H9 (cell line): ENCODE measurements at regions not wholly inside any gene's neighbourhood (a gene's known extent, or its start where the extent isn't known, plus 50 kb on each side); places are given as distances from the start of the nearest gene placed in this dataset.

Experiments used
- DNase-seq: peaks from one replicate; pipeline ENCODE4 v3.0.0-alpha.2; 2017
- H2AFZ ChIP-seq: one replicate; pipeline ENCODE4 v1.6.1; 2013; ENCODE audit warnings: mild to moderate bottlenecking, low read length, control low read depth, moderate library complexity
- H2AK5ac ChIP-seq: 2 replicates; pipeline ENCODE4 v1.6.1; 2013; ENCODE audit warnings: low read length, control low read depth, mixed read lengths; ENCODE audit not compliant: insufficient read length
- H2BK120ac ChIP-seq: one replicate; pipeline ENCODE4 v1.6.1; 2013; ENCODE audit warnings: low read depth, mild to moderate bottlenecking, low read length, control low read depth, inconsistent platforms; ENCODE audit not compliant: poor library complexity, severe bottlenecking
- H2BK12ac ChIP-seq: 2 replicates; pipeline ENCODE4 v1.6.1; 2013; ENCODE audit warnings: low read length, control low read depth, mixed read lengths, low read depth; ENCODE audit not compliant: insufficient read length
- H2BK15ac ChIP-seq: 2 replicates; pipeline ENCODE4 v1.6.1; 2013; ENCODE audit warnings: low read depth, low read length, control low read depth
- H2BK20ac ChIP-seq: one replicate; pipeline ENCODE4 v1.6.1; 2013; ENCODE audit warnings: low read depth, mild to moderate bottlenecking, low read length, control low read depth, inconsistent platforms; ENCODE audit not compliant: poor library complexity, severe bottlenecking
- H2BK5ac ChIP-seq: 2 replicates; pipeline ENCODE4 v1.6.1; 2013; ENCODE audit warnings: low read length, control low read depth, mixed read lengths; ENCODE audit not compliant: insufficient read length
- H3K14ac ChIP-seq: 2 replicates; pipeline ENCODE4 v1.6.1; 2013; ENCODE audit warnings: low read length, control low read depth; ENCODE audit not compliant: insufficient read depth
- H3K18ac ChIP-seq: 2 replicates; pipeline ENCODE4 v1.6.1; 2013; ENCODE audit warnings: low read depth, mild to moderate bottlenecking, mixed read lengths, low read length, control low read depth; ENCODE audit not compliant: insufficient read length
- H3K23ac ChIP-seq: 2 replicates; pipeline ENCODE4 v1.6.1; 2013; ENCODE audit warnings: low read length, control low read depth, mixed read lengths, low read depth; ENCODE audit not compliant: insufficient read length
- H3K23me2 ChIP-seq: 2 replicates; pipeline ENCODE4 v1.6.1; 2013; ENCODE audit warnings: low read depth, mild to moderate bottlenecking, mixed read lengths, low read length, control low read depth; ENCODE audit not compliant: insufficient read length, poor library complexity, severe bottlenecking
- H3K27ac ChIP-seq: 2 replicates; pipeline ENCODE4 v1.5.1; 2013; ENCODE audit warnings: low read length, control low read depth, mixed read lengths, low read depth; ENCODE audit not compliant: insufficient read length
- H3K27me3 ChIP-seq: 2 replicates; pipeline ENCODE4 v1.6.1; 2013; ENCODE audit warnings: low read length, control low read depth, inconsistent platforms; ENCODE audit not compliant: insufficient read depth
- H3K4ac ChIP-seq: 2 replicates; pipeline ENCODE4 v1.6.1; 2013; ENCODE audit warnings: low read depth, mild to moderate bottlenecking, control low read depth, inconsistent platforms, low read length, moderate library complexity
- H3K4me1 ChIP-seq: 2 replicates; pipeline ENCODE4 v1.6.1; 2013; ENCODE audit warnings: low read length, control low read depth, inconsistent platforms; ENCODE audit not compliant: insufficient read depth
- H3K4me2 ChIP-seq: 2 replicates; pipeline ENCODE4 v1.6.1; 2013; ENCODE audit warnings: low read length, control low read depth, mixed read lengths; ENCODE audit not compliant: insufficient read length, insufficient read depth
- H3K56ac ChIP-seq: 2 replicates; pipeline ENCODE4 v1.6.1; 2013; ENCODE audit warnings: low read depth, mild to moderate bottlenecking, mixed read lengths, low read length, control low read depth; ENCODE audit not compliant: insufficient read length
- H3K79me1 ChIP-seq: 2 replicates; pipeline ENCODE4 v1.6.1; 2013; ENCODE audit warnings: low read depth, mild to moderate bottlenecking, moderate library complexity, low read length, control low read depth, inconsistent platforms; ENCODE audit not compliant: insufficient read depth, poor library complexity, severe bottlenecking
- H3K79me2 ChIP-seq: 2 replicates; pipeline ENCODE4 v1.6.1; 2013; ENCODE audit warnings: low read length, control low read depth, inconsistent platforms; ENCODE audit not compliant: insufficient read depth
- H3K9ac ChIP-seq: 2 replicates; pipeline ENCODE4 v1.6.1; 2013; ENCODE audit warnings: low read length, control low read depth, mixed read lengths; ENCODE audit not compliant: insufficient read length; ENCODE audit errors: extremely low read depth
- H3K9me3 ChIP-seq: one replicate; pipeline ENCODE4 v1.6.1; 2013; ENCODE audit warnings: low read depth, low read length, inconsistent platforms; ENCODE audit not compliant: control insufficient read depth
- H3T11ph ChIP-seq: one replicate; pipeline ENCODE4 v1.6.1; 2013; ENCODE audit warnings: mild to moderate bottlenecking, low read length, control low read depth, inconsistent platforms
- H4K20me1 ChIP-seq: one replicate; pipeline ENCODE4 v1.6.1; 2013; ENCODE audit not compliant: control insufficient read depth, insufficient read length, insufficient read depth
- H4K5ac ChIP-seq: 2 replicates; pipeline ENCODE4 v1.6.1; 2013; ENCODE audit warnings: low read depth, mild to moderate bottlenecking, mixed read lengths, low read length, control low read depth; ENCODE audit not compliant: insufficient read length
- H4K8ac ChIP-seq: replicated peaks from 2 replicates; pipeline ENCODE4 v1.6.1; 2013; ENCODE audit warnings: low read length, control low read depth, mixed read lengths, low read depth; ENCODE audit not compliant: insufficient read length
- H4K91ac ChIP-seq: 2 replicates; pipeline ENCODE4 v1.6.1; 2013; ENCODE audit warnings: low read depth, mild to moderate bottlenecking, moderate library complexity, mixed read lengths, low read length, control low read depth; ENCODE audit not compliant: insufficient read length
- H3K27ac Mint-ChIP-seq, 3 experiments: 2 replicates in 2 of 3; 3 replicates in 1 of 3; pipeline ENCODE4 v1.8.0; 2020 to 2021; ENCODE audit warnings: mixed read lengths in 3 of 3, mild to moderate bottlenecking in 1 of 3, moderate library complexity in 1 of 3
- H3K27me3 Mint-ChIP-seq: 2 replicates; pipeline ENCODE4 v1.8.0; 2021; ENCODE audit warnings: low read depth, mild to moderate bottlenecking, moderate library complexity, mixed read lengths
- H3K36me3 Mint-ChIP-seq, 3 experiments: 2 replicates in 2 of 3; 3 replicates in 1 of 3; pipeline ENCODE4 v1.8.0; 2020 to 2021; ENCODE audit warnings: low read depth in 3 of 3, mixed read lengths in 3 of 3; ENCODE audit not compliant: insufficient read depth in 1 of 3
- H3K4me1 Mint-ChIP-seq, 2 experiments: 2 replicates each; pipeline ENCODE4 v1.8.0; 2020; ENCODE audit warnings: mixed read lengths in 2 of 2
- H3K4me3 Mint-ChIP-seq, 2 experiments: 2 replicates in 1 of 2; 3 replicates in 1 of 2; pipeline ENCODE4 v1.8.0; 2020 to 2021; ENCODE audit warnings: mild to moderate bottlenecking in 2 of 2, mixed read lengths in 2 of 2, moderate library complexity in 1 of 2
- H3K9me3 Mint-ChIP-seq, 2 experiments: 2 replicates in 1 of 2; 3 replicates in 1 of 2; pipeline ENCODE4 v1.8.0; 2020; ENCODE audit warnings: mild to moderate bottlenecking in 2 of 2, mixed read lengths in 2 of 2, moderate library complexity in 1 of 2
- CTCF ChIP-seq: fragments of 200-600 bp; sonication (generic); conservative IDR thresholded peaks from 3 replicates; pipeline ENCODE4 v1.8.0; 2021; ENCODE audit warnings: antibody characterized with exemption, mild to moderate bottlenecking
- WGBS: extraction: QIAGEN DNeasy Blood & Tissue Kit; methylation state at CpG from one replicate; pipeline ENCODE4 v1.1.7; 2013; ENCODE audit warnings: missing lambda C conversion rate, low lambda C conversion rate, mixed read lengths; ENCODE audit not compliant: insufficient read length; ENCODE audit errors: extremely low coverage; 5-methylcytosine and 5-hydroxymethylcytosine counted together

DNA sequence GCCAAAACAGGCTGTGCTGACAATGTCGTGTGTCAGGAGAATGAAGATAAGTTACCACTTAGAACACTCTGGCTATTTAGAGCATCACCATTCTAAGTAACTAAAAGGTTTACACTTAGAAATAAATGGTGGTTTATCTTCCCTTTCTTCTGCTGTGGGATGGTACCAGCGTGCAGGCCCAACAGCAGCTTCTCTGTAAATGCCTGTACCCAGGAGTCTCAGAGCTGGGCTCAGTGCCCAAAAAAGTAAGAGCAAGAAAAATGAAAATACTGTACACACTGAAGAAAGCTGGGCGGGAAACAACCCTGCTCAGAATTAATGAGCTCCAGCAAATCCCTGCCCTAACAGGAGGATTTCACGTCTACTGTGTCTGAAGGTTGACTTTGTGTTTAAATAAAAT, 206.5 kb downstream of the MFSD1 start:
- Histone ChIP-seq H4K8ac (no peak overlapping the region), H3K18ac (no peak overlapping the region), H3K23ac (no peak overlapping the region), H2BK20ac (no peak overlapping the region), H3K27ac (no peak overlapping the region), H4K91ac (no peak overlapping the region), H3K4me1 (no peaks in the 10 kb centered on the region), H2BK5ac (no peak overlapping the region), H3K23me2 (no peaks in the 10 kb centered on the region), H3T11ph (no peak overlapping the region), H3K56ac (no peak overlapping the region), H3K4ac (no peak overlapping the region), H3K14ac (no peak overlapping the region), H3K27me3 (no peaks in the 10 kb centered on the region), H2AFZ (no peak overlapping the region), H3K9ac (no peak overlapping the region), H4K20me1 (no peaks in the 10 kb centered on the region), H3K4me2 (no peak overlapping the region), H2BK120ac (no peak overlapping the region), H4K5ac (no peak overlapping the region), H3K79me2 (no peaks in the 10 kb centered on the region), H2BK12ac (no peak overlapping the region), H3K79me1 (no peaks in the 10 kb centered on the region), H2AK5ac (no peak overlapping the region), H3K9me3 (no peaks in the 10 kb centered on the region), H2BK15ac (no peak overlapping the region)
- no peak overlapping the region for H3K27ac Mint-ChIP-seq
- H3K9me3 Mint-ChIP-seq: no peaks in the 10 kb centered on the region
- no peaks in the 10 kb centered on the region; the same call in 1 of the 2 replicates for H3K27me3 Mint-ChIP-seq
- H3K4me3 Mint-ChIP-seq: no peak overlapping the region
- WGBS: no CpG with 5 or more reads among the region's 4 CpGs
- no peaks in the 10 kb centered on the region; a peak in 1 of 7 replicates for H3K36me3 Mint-ChIP-seq
- TF ChIP-seq CTCF: no peak
- no peak for DNase-seq
- peaks cover 2% of the 10 kb centered on the region in 2 experiments; a peak in 2 of 4 replicates for H3K4me1 Mint-ChIP-seq
